ENCODE measurements at regions not wholly inside any gene's neighbourhood (a gene's known extent, or its start where the extent isn't known, plus 50 kb on each side); places are given as distances from the start of the nearest gene placed in this dataset.

- no peak for TF ChIP-seq CTCF (IDR thresholded peaks at IDR 0.05)
- no peak for TF ChIP-seq POLR2A (IDR thresholded peaks at IDR 0.05)
Measured at GRCh38 chr11:128239306-128239705, 348.1 kb downstream of the ETS1 start.

All from uterus (tissue), 2 donors.